HG03439 (cell line): ENCODE measurements at regions not wholly inside any gene's neighbourhood (a gene's known extent, or its start where the extent isn't known, plus 50 kb on each side); places are given as distances from the start of the nearest gene placed in this dataset.
A peak's percentile ranks its signal among the peaks of the same experiment; 100 is the strongest.
"Not testable (repeated sequence)": the region's sequence is repeated elsewhere in the genome, so short reads cannot be mapped to it uniquely, and the experiment has no call there.

Experiments used
- ATAC-seq: cut with Tn5 transposase; IDR thresholded peaks from one replicate; pipeline ENCODE4 v1.9.1; 2021; ENCODE audit warnings: mild to moderate bottlenecking, moderate library complexity; ENCODE audit not compliant: unreplicated experiment

- ATAC-seq, result no peak
These were observed 367.9 kb upstream of the GBE1 start for GRCh38 chr3:82129221-82129801.

DNA sequence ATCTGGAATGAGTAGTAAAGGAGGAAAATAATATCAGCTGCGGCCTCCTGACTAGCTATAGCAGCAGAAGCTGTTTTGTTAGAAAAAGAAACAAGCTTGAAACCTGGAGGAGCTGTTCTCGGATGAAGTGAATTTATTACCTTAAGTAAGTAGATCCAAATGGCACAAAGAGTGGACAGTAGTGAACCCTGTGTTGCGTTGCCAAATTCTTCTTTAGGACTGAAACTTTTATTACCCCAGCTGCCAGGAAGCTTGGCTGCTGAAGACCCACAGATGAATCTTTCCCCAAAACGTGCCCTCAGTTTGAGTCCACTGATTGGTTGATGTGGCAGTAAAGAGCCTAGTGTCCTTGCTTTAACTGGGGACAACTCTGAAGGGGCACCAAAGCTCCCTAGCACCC is 366.8 kb upstream of the GBE1 start:
- ATAC-seq, result no peak

DNA sequence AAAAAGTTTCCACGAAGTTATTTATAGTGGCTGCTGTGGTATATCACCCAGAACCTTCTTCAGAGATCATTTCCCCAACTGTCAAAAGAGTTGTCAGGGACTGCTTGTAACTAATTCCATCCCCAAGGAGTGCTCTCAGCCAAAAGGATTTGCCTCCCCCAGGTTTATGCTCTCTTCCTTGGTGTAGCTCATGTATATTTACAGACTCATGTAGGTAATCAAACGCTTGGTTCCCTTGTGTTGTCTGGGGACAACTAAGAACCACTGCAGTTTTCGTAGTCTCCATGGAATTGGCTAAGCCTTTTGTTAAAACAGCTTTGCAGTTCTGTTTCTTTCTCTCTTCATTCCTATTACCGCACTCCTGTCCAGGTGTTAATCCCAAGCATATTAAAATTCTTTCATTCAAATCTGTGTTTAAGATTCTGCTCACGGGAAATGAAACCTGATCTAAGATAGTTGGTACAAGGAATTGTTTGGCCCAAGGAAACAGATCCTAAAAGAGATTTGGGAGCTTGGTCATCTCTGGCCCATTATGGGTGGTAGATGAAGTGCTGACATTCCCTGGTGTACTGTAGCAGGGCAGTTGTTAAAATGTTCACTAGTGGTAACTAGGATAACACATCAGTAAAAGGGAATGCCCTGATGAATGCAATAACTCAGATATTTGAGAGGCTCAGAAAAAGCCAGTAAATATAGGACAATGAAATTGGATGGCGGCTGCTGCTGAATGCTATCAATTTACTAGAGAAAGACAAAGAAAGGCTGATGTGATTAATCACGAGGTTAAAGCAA is 361.3 kb upstream of the GBE1 start:
- no peak for ATAC-seq

GRCh38 chr3:82114589-82114988 is 353.1 kb upstream of the GBE1 start:
- ATAC-seq, result no peak

DNA sequence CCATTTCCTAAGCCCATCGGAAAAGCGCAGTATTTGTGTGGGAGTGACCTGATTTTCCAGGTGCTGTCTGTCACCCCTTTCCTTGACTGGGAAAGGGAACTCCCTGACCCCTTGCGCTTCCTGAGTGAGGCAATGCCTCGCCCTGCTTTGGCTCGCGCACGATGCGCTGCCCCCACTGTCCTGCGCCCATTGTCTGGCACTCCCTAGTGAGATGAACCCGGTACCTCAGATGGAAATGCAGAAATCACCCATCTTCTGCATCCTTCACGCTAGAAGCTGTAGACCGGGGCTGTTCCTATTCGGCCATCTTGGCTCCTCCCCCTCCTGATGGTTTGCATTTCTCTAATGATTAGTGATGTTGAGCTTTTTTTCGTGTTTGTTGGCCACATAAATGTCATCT is 349.3 kb upstream of the GBE1 start:
- not testable (repeated sequence) for ATAC-seq

- ATAC-seq, result no peak
These were observed 341.8 kb upstream of the GBE1 start for GRCh38 chr3:82103241-82103640.

- no peak for ATAC-seq
These were observed 338.9 kb upstream of the GBE1 start for GRCh38 chr3:82100378-82100777.

- ATAC-seq, result no peak
These were observed 332.2 kb upstream of the GBE1 start for GRCh38 chr3:82093641-82094040.

DNA sequence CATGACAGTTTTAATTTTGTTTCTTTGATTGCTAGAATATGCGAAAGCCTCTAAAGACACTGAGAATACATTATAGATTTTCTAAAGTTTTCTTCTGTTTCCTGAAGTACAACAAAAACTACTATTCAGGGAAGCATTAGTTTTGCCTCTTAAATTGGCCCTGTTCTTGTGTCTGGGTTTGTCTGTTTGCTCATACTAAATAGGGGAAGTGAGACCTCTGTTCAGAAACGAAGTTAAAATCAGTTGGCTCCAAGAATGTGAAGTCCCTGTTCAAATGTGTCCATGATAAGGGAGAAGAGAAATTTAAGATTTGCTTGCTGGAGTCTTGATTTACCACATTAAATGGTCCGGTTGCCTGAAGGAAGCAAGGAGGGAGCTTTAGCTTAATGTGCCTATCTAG is 327.3 kb upstream of the GBE1 start:
- ATAC-seq, result peak; percentile 62

- no peak for ATAC-seq
These were observed 326.5 kb upstream of the GBE1 start for GRCh38 chr3:82087958-82088357.

DNA sequence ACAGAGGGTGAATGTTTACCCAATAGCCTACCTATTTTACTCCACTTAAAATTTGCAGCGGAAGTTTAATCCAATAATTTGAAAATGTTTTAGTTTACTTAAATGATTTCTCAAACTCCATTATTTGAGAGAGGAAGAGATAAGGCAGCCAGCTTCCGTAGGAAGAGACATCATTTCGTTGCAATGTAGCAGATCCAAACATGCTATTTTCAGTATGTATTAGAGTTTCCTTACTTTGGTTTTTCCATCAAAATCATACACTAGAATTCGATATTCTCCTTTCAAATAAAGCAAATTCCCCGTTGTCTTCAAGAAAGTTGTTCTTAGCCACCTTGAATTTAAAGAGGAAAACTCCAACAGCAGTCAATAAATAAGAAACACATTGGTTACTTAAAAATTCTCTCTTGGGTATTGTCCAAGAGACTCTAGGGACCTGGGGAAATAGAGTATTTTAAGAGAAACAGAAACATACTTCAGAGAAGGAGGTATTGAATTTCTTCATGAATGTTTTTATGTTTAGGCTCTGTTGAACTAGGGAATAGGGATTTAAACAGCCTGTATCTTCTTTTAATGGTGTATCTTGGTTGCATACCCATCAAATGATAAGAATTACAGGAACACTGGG is 324.5 kb upstream of the GBE1 start:
- ATAC-seq, result no peak

GRCh38 chr3:82085356-82085755 is 323.9 kb upstream of the GBE1 start:
- ATAC-seq, result no peak

DNA sequence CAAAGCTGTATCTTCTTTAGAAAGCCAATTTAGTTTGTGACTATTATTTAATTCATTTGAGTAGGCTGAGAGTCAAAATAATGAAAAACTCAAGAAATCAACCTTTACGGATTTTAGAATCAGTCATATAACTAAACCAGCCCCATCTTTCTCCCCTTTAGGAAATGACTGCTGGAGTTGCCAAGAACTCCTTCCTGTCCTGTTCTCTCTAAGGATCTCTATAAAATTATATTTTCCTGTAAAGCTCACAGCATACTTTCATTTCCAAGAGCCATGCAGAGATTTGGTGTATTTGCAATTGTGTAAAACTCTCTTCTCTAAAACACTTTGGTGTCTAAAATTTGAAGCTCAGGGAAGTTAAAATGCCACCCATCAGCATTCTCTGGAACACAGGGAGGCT is 323.4 kb upstream of the GBE1 start:
- ATAC-seq, result no peak

GRCh38 chr3:82082796-82083195 is 321.4 kb upstream of the GBE1 start:
- ATAC-seq, result no peak

DNA sequence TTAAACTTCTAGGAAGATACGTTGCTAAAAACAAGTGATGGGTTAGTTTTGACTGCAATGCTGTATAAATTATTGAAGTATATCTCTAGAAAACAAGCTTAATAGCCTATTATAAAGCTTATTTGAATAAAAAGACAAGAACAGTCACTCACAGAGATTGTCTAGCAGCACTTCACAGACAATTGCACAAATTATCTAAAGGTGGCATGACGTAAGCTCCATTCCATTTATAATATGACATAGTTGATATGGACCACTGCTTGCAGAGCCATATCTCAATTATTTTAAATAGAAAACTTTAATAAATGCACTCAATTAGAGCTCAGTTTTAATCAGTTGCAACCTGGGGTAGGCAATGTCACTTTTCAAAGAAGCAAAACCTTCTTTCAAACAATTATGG is 319.9 kb upstream of the GBE1 start:
- ATAC-seq, result no peak

- no peak for ATAC-seq
These were observed 319.3 kb upstream of the GBE1 start for GRCh38 chr3:82080792-82081191.

GRCh38 chr3:82080261-82080660 is 318.8 kb upstream of the GBE1 start:
- ATAC-seq, result no peak

- ATAC-seq, result no peak
These were observed 318.0 kb upstream of the GBE1 start for GRCh38 chr3:82079335-82079890.

GRCh38 chr3:82078246-82078645 is 316.8 kb upstream of the GBE1 start:
- peak; percentile 59 for ATAC-seq

GRCh38 chr3:82067420-82067819 is 306.0 kb upstream of the GBE1 start:
- no peak for ATAC-seq

- ATAC-seq, result no peak
These were observed 297.4 kb upstream of the GBE1 start for GRCh38 chr3:82058809-82059208.

- ATAC-seq, result no peak
These were observed 294.3 kb upstream of the GBE1 start for GRCh38 chr3:82055792-82056191.
